Inflammatory macrophage (primary cell): ENCODE measurements at regions not wholly inside any gene's neighbourhood (a gene's known extent, or its start where the extent isn't known, plus 50 kb on each side); places are given as distances from the start of the nearest gene placed in this dataset.
"Not testable (repeated sequence)": the region's sequence is repeated elsewhere in the genome, so short reads cannot be mapped to it uniquely, and the experiment has no call there.

Experiments used
- DNase-seq, 2 donors: peaks; one replicate each; pipeline ENCODE4 v3.0.0-alpha.2; 2020 to 2022

- DNase-seq, result no peak
Measured at GRCh38 chr10:9069136-9069535, 1014.6 kb downstream of the GATA3 start.

DNA sequence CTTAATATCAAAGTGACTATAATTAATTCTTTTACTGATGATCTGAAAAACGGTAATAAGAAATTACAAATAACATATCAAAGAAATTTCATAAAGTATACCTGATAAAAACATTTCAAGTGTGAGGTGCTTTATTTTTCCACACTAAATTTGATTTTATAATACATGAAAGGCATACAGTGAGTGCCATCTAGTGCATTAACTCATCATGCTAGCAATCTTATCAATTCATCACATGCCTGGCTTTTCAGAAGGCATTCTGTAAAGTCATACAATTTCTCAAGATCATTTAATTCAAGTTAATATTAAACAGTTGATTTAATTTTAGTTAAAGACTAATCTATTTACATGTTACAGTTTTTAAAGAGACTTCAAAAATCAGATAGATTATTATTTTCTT lies 1020.9 kb downstream of the GATA3 start:
- DNase-seq, result no peak

DNA sequence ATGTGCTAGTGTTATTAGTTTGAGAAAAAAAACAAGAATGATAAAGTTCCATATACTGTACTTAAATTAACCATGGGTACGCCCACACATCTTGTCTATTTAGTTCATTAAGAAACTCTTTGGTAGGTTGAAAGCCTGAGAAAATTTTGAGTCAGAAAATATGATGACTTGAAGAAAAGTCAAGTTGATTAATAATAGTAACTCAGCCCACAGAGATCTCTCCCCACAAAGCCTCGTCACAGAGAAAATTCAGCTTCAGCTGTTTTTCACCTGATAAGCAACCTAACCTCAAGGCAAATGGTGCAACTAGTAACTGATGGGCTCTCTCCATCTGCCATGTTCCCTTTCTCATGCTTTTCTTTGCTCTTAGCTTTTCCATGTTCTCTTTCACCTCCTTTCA lies 1021.6 kb downstream of the GATA3 start:
- DNase-seq, result no peak

DNA sequence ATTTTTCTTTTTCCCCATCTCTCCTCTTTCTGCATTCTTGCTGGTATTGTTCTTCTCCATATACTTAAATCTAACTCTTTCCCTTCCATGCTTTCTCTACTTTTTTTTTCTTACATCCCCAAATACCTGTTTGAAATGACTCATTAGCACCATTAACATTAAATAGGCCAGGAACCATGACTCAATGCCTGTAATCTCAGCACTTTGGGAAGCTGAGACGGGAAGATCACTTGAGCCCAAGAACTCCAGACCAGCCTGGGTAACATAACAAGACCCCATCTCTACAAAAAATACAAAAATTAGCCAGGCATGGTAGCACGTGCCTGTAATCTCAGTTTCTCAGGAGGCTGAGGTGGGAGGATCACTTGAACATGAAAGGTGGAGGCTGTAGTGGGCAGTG lies 1026.8 kb downstream of the GATA3 start:
- no peak for DNase-seq

- DNase-seq, result no peak
Measured at GRCh38 chr10:9081961-9082360, 1027.5 kb downstream of the GATA3 start.

DNA sequence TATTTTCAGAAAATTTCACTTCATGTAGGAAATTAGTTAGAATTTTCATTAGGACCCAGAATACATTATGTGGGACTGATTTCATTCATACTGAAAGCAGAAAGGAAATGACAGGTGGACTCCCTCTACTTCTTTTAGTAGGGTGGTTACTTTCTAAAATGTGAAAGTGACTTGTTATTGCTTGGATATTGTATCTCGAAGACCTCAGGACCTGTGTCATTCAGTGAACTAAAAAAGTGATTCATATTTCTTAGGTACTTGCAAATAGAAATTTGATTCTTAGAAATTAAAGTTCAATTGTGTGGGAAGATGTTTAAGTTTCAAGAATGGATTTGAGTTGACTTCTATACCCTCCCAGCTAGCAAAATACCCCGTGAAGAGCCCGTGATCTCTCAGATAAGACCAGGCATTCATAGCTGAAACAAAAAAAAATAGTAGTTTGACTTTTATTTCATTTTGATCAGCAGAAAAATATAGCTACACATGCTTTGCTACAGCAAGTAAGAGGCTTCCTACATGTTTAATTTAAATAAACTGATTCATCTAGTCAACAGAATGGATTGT lies 1037.1 kb downstream of the GATA3 start:
- no peak for DNase-seq

GRCh38 chr10:9096288-9096687 lies 1041.8 kb downstream of the GATA3 start:
- DNase-seq, result no peak

DNA sequence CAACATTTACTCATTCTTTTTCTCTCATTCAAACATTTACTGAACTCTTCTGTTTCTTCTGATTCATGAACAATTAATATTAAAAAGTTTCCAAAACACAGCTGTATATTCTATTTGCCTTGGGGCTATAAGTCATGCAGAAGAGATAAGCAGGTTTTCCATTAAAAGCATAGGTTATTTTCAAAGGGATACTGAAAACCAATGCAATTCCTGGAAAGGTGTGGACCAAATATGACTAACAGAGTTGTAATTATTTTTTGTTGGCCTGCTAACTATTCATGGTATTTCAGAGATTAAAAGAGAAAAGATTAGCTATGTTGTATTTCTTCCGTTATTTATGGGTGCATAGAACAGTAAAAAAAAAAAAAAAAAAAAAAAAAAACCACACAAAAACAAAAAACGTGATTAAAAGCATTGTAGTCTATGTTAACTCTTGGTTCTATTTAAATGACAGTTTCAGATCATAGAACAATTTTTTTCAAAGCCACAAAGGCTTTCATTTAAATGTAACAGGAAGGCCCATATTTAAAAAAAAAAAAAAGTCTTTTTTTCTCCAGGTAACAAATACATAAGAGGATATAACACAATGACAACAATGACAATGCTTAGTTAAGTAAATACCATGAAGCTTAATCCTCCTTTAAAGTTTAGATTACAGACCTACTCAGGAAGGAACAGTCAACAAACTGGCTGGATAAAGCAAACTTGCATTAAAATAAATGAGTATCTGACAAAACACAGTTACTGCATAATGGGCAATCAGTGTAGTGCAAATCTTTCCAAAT lies 1042.9 kb downstream of the GATA3 start:
- no peak for DNase-seq

DNA sequence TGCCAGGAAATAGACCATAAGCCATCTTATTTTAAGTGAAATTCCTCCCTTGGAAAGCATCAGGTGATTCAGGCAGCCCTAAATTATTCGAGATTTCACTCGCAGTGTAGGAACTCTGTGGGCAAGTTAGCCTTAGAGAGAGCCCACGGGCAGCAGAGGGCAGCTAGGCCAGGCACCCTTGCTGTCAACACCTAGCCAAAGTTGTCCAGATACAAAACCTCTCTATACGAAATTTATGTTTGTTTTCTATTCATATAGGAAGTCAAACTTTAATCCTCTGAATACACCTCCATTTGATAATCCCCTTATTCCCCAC lies 1043.5 kb downstream of the GATA3 start:
- DNase-seq, result no peak

DNA sequence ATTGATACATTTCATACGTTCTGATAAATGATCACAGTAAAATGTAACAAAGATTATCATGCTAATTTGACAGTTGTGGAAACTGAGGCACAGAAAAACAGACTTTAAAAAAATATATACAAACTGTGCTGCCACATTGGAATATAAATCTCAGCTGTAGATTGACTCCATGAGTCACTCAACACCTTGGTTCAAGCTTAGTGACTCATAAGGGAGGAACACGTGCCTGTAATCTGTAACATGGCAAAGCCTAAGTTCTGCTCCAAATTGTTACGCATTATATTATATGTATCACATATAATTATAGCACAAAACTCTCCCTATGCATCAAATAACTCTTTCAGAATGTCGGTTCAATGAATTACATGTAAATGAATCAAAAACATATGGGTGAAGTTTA lies 1047.5 kb downstream of the GATA3 start:
- no peak for DNase-seq

- no peak for DNase-seq
Measured at GRCh38 chr10:9103301-9103700, 1048.8 kb downstream of the GATA3 start.

GRCh38 chr10:9111976-9112375 lies 1057.5 kb downstream of the GATA3 start:
- no peak for DNase-seq

DNA sequence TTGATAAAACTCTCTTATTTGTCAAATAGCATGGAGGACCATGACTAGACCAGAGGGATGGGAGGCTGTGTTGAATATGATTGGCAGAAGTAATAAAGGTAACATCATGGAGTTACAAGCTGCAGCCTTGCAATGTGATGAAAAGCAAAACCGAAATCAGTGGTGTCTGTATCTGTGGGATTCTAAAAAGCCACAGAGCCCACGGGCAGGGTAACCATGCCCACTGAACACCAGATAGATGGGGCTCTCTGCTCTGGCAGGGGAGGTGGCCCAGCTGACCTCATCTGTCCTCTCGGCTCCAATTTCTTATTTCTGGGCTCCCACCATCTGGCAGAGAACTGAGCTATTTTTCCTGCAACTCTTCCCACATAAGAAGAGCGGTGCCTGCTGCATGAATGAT lies 1072.2 kb downstream of the GATA3 start:
- DNase-seq, result no peak

- no peak for DNase-seq
Measured at GRCh38 chr10:9137368-9137767, 1082.9 kb downstream of the GATA3 start.

GRCh38 chr10:9138829-9139228 lies 1084.3 kb downstream of the GATA3 start:
- DNase-seq, result not testable (repeated sequence)

GRCh38 chr10:9140373-9140772 lies 1085.9 kb downstream of the GATA3 start:
- no peak for DNase-seq

DNA sequence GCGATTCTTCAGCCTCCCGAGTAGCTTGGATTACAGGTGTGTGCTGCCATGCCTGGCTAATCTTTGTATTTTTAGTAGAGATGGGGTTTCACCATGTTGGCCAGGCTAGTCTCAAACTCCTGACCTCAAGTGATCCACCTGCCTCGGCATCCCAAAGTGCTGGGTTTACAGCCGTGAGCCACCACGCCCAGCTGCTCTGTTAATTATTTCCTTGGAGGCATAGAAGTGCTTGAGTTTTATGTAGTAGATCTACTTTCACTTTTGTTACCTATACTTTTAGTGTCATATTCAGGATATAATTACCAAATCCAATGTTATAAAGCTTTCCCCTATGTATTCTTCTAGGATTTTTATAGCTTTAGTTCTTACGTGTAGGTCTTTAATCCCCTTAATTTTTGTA lies 1093.0 kb downstream of the GATA3 start:
- no peak for DNase-seq

DNA sequence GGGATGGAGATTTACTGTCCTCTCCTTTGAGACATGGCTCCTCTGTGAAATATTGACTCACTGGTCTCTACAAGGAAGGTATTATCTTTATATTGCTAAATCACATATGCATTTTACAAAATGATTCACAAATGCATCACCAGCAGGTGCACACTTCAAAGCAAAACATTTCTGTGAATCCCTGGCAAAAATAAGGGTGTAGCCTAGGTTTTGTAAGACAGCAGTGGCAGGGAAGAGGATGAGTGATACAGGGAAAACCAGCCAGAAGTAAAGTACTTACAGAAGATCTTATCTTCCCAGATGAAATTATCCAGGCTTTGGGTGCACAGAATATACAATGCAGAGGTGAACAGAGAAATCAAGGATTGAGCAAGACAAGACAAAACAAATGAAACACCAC lies 1094.6 kb downstream of the GATA3 start:
- no peak for DNase-seq

DNA sequence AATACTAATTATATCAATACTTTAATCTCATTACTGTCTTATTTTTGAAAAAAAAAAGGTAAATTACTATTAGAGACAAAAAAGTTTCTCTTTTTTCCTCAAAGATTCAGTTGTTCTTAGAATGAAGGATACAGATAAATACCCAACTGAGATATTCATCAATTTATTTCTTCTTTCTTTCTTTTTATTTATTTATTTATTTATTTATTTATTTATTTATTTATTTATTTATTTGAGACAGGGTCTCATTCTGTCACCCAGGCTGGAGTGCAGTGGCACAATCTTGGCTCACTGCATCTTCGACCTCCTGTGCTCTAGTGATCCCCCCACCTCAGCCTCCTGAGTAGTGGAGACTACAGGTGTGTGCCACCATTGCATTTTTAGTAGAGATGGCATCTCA lies 1098.6 kb downstream of the GATA3 start:
- DNase-seq, result not testable (repeated sequence)

DNA sequence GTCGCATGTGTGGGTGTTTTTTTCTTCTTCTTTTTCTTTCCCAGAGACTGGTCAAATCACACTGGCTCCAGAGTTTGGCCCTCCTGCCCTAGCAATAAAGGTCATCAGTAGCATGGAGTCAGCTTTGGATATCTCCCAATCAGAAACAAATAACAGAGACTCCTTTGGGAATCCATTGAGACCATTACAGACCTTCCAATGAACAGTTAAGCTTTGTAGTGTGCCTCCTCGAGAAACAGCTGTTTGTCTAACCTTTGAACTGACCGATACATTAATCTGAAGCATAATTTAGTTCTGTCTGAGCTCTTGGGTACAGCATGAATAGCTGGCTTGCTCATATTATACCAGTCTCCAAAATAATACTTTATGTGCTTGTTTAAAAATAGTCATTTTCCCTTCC lies 1103.2 kb downstream of the GATA3 start:
- no peak for DNase-seq

DNA sequence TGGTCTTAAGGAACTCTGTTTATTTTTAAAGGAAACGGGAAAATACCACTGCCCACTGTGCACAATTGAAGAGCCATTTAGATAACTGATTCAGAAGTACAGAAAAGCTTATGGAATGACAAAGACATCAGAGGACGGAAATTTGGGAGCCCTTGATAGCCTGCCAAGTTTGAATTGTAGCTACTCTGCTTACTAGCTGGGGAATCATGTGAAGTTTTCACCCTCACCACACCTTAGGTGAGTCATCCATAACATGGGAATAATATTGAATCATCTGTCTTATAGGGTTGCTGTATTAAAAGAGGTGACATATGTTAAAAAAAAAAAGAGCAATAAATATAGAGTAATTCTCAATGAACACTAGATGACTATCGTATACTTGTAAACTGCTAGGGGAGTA lies 1104.2 kb downstream of the GATA3 start:
- no peak for DNase-seq

DNA sequence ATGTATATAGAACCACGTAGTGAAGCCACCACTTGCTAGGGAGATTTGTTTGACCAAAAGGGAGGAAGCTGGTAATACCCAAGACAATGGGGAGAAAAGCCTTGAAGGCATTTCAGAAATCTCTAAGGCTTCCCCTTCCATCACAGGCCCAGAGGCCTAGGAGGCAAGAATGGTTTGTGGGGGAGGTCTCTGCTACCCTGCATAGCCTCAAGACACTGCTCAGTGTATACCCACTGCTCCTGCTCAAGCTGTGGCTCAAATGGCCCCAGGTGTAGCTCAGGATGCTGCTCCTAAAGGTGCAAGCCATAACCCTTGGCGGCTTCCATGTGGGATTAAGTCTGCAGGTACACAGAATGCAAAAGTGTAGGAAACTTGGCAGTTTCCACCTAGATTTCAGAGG lies 1105.8 kb downstream of the GATA3 start:
- no peak for DNase-seq

DNA sequence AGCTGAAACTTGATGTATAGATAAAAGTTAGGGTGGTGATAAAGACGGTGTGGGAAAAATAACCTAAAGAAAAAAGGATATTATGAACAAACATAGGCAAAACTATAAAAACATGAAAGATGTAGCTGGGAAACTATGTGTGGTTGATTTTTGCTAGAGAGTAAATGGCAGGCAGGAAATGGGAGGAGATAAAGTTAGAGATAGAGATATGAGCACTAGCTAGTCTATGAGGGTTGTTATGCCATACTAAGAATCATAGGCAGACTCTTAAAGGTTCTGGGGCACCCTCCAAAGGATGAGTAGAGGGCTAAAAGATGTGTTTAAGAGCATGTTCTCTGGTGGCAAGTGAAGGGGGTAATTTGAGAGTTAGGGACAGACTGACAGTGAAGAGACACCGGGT lies 1109.2 kb downstream of the GATA3 start:
- no peak for DNase-seq

DNA sequence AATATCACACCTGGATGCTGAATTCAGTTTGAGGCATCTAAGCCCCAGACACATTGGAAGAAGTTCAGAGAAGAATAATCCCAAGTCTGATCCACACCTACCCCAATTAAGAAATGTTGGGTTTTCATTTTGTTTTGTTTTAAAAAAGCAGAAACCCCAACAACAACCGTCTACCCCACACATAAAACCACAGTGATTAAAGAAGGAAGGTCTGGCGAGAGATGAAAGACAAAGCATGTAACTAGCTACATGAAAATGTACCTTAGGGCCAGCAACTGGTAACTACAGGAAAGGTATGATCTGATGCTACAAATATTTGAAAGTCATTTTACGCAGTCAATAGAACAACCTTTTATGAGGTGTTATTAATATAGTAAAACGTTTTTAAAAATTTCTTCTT lies 1112.3 kb downstream of the GATA3 start:
- no peak for DNase-seq

- DNase-seq, result no peak
Measured at GRCh38 chr10:9172276-9172675, 1117.8 kb downstream of the GATA3 start.
